ENCODE measurements at regions not wholly inside any gene's neighbourhood (a gene's known extent, or its start where the extent isn't known, plus 50 kb on each side); places are given as distances from the start of the nearest gene placed in this dataset.

DNA sequence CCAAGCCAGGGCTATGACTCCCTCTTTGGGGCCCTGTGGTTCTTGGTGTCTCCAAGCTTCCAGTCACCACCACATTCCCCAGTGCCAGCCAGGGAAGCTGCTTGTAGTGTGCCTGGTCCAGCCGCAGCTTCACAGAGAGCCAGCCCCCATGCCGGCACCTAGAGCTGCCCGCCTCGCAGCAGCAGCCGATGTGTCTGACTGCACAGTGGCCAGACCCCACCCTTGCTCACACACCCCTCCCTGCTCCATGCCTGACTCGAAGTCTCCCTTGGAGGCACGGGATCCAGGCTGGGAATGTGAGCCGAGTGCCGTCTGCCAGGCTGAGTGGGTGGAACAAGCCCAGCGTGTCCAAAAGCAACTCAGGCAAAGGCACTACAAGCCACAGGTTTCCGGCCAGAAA, 123.3 kb upstream of the SFSWAP start:
- no peaks in the 10 kb centered on the region for H3K79me1 ChIP-seq (ENCODE audit: low read depth, low read length)
- peaks cover 0 to 6% (median 4%) of the 10 kb centered on the region in 4 experiments; a peak in 5 of 7 replicates for H3K4me1 ChIP-seq (replicated peaks in 1 of 4; ENCODE audit: control insufficient read depth in 3 of 4, insufficient read depth in 4 of 4, low read length in 3 of 4)
- H2BK20ac ChIP-seq (ENCODE audit: low read length): no peak overlapping the region
- no peak overlapping the region for H2BK15ac ChIP-seq (ENCODE audit: low read length)
- POLR2A ChIA-PET (ENCODE audit: partially characterized antibody): interaction anchor here (0.6 kb wide), 1 partner anchor 505 kb away, joined by 3 read pairs; no protein-coding TSS in a partner anchor
- no peaks in the 10 kb centered on the region; a peak in 1 of 4 replicates for H3K9me3 ChIP-seq (ENCODE audit: insufficient read depth in 2 of 2, low read depth in 1 of 2, low read length in 1 of 2)
- CTCF ChIA-PET (ENCODE audit: partially characterized antibody): interaction anchor here (0.9 to 1.3 kb wide), 4 partner anchors 14 to 197 kb away, joined by 3 to 4 read pairs (median 4); no protein-coding TSS in a partner anchor
- H2AFZ ChIP-seq (ENCODE audit: low read length): no peak overlapping the region
- no peak overlapping the region for H4K8ac ChIP-seq (ENCODE audit: extremely low read depth, insufficient read depth, low read length)
- H4K20me1 ChIP-seq (replicated peaks in 1 of 2; ENCODE audit: control insufficient read depth in 1 of 2, insufficient read depth in 2 of 2, low read length in 2 of 2): no peaks in the 10 kb centered on the region
- no peak overlapping the region for H3K18ac ChIP-seq (ENCODE audit: extremely low read depth, low read length)
- no peak overlapping the region for H3K14ac ChIP-seq (ENCODE audit: insufficient read length)
- no peak for DNase-seq (ENCODE audit: low read depth in 1 of 2, low spot score in 2 of 2)
- H3K27ac ChIP-seq (ENCODE audit: low read depth, low read length): no peak overlapping the region
- no peak overlapping the region for H3K4me3 ChIP-seq (ENCODE audit: extremely low read depth in 1 of 4, insufficient read depth in 2 of 4, low read depth in 3 of 4, low read length in 4 of 4)
- no peak overlapping the region for H3K4me2 ChIP-seq (ENCODE audit: insufficient read depth in 1 of 2, low read depth in 2 of 2, low read length in 2 of 2)
- no peak overlapping the region for H3K56ac ChIP-seq (replicated peaks; ENCODE audit: insufficient read length, low read depth, low read length)
- no peak overlapping the region for H2AK5ac ChIP-seq (ENCODE audit: low read depth, low read length)
- no peaks in the 10 kb centered on the region for H3K79me2 ChIP-seq (ENCODE audit: control insufficient read depth in 1 of 2, insufficient read depth in 2 of 2, low read length in 2 of 2)
- peak overlapping the region; percentile 60; the same call in 1 of the 2 replicates for H2BK12ac ChIP-seq (ENCODE audit: low read depth, low read length)
- WGBS, 2 experiments (ENCODE audit: extremely low coverage in 1 of 2, insufficient coverage in 1 of 2, insufficient read length in 1 of 2, insufficient replicate concordance in 2 of 2, low coverage in 1 of 2, low lambda C conversion rate in 2 of 2, missing lambda C conversion rate in 1 of 2): 97% methylated on average over 11 of the region's 11 CpGs; no CpG with 5 or more reads in 1 of the 2 experiments
- H4K5ac ChIP-seq (ENCODE audit: insufficient read length, low read depth, low read length): no peak overlapping the region
- no peaks in the 10 kb centered on the region; a peak in 2 of 7 replicates for H3K27me3 ChIP-seq (replicated peaks in 1 of 4; ENCODE audit: control insufficient read depth in 3 of 4, extremely low read depth in 1 of 4, insufficient read depth in 3 of 4, low read length in 3 of 4)
- H3K23me2 ChIP-seq (ENCODE audit: low read depth, low read length): peaks cover 3% of the 10 kb centered on the region; the same call in 1 of the 2 replicates
- no peak overlapping the region for H3K4ac ChIP-seq (replicated peaks; ENCODE audit: insufficient read length, low read depth, low read length)
- FAIRE-seq: no peak
- no peaks in the 10 kb centered on the region for H3K36me3 ChIP-seq (ENCODE audit: control insufficient read depth in 2 of 4, insufficient read depth in 4 of 4, low read length in 3 of 4)
- no peak overlapping the region for H3K9ac ChIP-seq (replicated peaks in 1 of 4; ENCODE audit: extremely low read depth in 1 of 4, low read depth in 3 of 4, low read length in 3 of 4)
- no peak overlapping the region for H4K91ac ChIP-seq (replicated peaks; ENCODE audit: insufficient read length, low read length)
- no peak overlapping the region for H3K23ac ChIP-seq (ENCODE audit: insufficient read length)
- no peak for TF ChIP-seq TCF12 (IDR thresholded peaks at IDR 0.05; ENCODE audit: low read depth, low read length)
- TF ChIP-seq HDAC2 (IDR thresholded peaks at IDR 0.05; ENCODE audit: borderline replicate concordance in 1 of 2, low read depth in 2 of 2, low read length in 2 of 2): no peak
- no peak overlapping the region for H2BK120ac ChIP-seq (replicated peaks; ENCODE audit: low read depth, low read length)
- H2BK5ac ChIP-seq (ENCODE audit: low read depth, low read length): no peak overlapping the region

All from H1 (cell line).